OCI-M1 (cell line): ENCODE measurements at regions not wholly inside any gene's neighbourhood (a gene's known extent, or its start where the extent isn't known, plus 50 kb on each side); places are given as distances from the start of the nearest gene placed in this dataset.
A peak's percentile ranks its signal among the peaks of the same experiment; 100 is the strongest.
"Not testable (repeated sequence)": the region's sequence is repeated elsewhere in the genome, so short reads cannot be mapped to it uniquely, and the experiment has no call there.

Source experiments
- DNase-seq: peaks from one replicate; lab custom pipeline; 2025; lab: John Stamatoyannopoulos, UW

DNA sequence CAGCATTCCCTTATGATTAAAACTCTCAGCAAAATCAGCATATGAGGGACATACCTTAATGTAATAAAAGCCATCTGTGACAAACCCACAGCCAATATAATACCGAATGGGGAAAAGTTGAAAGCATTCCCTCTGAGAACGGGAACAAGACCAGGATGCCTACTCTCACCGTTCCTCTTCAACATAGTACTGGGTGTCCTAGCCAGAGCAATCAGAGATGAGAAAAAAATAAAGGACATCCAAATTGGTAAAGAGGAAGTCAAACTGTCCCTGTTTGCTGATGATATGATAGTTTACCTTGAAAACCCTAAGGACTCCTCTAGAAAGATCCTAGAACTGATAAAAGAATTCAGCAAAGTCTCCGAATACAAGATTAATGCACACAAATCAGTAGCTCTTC is 141.6 kb upstream of the MAN1A1 start:
- DNase-seq: not testable (repeated sequence)

DNA sequence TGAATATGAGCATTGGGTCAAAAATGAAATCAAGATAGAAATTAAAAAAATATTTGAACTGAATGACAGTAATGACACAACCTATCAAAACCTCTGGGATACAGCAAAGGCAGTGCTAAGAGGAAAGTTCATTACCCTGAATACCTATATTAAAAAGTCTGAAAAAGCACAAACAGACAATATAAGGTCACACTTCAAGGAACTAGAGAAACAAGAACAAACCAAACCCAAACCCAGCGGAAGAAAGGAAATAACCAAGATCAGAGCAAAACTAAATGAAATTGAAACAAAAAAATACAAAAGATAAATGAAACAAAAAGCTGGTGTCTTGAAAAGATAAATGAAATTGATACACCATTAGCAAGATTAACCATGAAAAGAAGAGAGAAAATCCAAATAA is 140.5 kb upstream of the MAN1A1 start:
- DNase-seq: not testable (repeated sequence)

DNA sequence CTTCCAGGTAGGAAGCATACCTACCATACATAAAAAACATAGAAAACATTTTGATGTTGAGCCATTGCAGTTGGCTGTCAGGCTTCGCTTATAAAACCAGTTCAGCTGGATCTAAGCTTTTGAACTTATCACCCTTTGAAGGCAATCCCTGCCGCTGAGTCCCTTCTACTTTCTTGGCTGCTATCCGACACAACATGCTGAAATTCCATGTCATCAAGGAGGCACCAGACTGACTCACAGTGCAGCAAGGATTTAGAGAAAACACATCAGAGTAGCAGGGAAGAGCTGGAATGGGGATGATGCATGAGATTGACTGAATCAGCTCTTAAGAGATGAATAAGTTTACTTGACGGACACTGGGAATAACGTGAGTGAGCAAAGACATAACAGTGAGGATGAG is 135.0 kb upstream of the MAN1A1 start:
- DNase-seq: no peak

DNA sequence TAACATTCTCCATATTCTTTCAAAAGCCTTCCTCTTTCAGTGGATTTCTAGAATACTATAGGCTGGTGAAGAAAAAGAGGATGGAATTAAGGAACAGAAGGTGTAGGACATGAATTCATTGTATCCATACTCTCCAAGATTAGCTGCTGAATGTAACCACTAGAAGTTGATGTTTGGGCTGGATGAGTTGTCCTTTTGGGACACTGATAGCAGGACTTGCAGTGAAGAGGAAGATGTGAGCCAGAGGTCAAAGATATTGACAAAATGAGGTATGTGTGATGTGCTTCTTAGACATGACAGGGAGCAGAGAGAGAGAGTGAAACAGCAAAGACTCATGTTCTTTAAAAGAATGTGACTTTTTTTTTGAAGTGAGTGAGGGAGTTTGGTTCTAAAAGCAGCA is 134.3 kb upstream of the MAN1A1 start:
- DNase-seq: no peak

DNA sequence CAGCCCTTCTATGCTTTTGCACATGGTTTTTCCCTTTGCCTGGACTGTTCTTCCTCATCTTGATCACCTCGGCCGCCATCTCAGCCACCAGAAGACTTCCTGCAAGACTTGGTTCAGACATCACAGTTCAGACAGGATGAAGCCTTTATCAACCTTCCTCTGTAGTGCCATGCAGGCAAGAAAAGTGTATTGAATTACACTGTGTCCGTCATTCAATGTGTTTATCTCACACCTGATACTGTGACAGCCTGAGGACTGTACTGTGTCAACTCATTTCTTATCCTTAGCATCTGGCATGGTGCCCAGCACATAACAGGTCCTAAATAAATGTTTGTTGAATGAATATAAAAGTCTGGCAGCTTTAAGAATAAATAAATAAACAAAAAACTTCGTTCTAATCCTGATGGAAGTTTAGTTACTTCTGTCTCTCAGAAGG is 133.3 kb upstream of the MAN1A1 start:
- DNase-seq: peak; percentile 16

DNA sequence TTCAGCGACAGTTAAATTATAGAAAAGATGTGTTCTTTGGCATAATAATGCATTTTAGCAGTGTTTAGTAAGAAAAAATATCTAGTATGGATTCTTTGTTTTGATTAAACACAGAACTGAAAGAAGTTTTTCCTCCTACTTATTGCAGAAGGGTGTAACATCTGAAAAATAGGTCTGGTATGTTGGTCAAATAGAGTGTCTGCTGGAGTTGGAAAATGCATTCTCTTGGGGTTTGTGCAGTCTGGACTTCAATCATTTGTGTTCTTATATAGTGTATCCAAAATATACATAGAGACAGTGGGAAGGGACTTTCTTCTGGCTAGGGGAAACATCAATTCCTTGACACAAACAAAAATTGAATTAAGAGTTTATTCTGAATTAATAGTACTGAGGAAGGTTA is 132.4 kb upstream of the MAN1A1 start:
- no peak for DNase-seq

DNA sequence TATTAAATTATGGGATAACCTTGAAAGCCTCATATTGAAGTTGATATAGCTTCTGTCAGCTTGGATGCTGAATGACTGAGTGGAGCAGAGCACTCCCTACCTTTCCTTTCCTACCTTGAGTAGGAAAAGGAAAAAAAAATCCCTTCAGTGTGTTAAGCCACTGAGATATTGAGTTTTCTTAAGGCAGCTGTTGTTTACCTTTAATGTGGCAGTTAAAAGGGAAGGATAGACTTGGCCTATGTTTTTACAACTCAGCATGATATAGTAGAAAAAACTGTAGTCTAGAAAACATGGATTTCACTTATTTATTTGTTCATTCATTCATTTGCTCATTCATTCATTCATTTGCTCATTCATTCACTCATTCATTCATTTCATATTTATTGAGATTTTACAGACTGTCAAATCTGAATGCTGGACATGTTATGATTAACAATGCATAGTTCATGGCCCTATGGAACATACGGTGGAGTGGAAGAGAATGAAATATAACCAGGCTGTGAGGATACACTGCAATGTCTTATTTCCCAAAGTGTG is 131.5 kb upstream of the MAN1A1 start:
- no peak for DNase-seq

DNA sequence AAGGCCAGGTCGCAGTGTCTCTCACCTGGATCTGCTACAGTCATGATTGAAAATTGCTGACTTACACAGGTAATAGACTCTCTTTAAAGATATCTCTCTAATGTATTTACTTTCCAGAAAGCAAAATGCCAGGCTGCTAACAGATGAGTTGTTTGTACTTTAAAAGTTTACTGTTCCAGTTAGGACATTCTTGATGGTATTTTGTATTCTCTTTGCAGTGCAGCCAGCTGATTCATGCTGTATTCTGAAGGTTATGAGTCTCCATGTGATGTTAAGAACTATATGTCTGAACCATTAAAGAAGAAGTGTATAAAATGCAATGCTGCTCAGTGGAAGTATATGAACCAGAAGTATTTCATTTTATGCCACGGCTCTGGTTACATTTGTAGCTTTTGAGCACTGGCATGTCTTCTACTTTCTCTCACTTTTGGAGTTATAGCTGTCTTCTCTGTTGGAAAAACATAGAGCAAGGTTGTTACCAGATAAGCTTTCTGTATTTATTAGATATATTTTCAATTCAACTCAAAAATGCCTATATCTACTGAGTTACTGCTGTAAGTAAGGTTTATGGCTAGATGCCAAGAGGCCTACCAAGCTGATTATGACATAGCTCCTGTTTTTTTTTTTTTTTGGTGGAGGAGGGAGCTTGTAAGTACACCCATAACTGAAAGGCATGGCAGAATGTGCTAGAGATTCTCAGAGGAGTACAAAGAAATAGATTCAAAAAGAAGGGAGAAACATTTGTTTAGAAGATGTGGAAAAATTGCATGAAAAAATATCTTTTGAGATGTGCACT is 130.5 kb upstream of the MAN1A1 start:
- peak; percentile 89 for DNase-seq

DNA sequence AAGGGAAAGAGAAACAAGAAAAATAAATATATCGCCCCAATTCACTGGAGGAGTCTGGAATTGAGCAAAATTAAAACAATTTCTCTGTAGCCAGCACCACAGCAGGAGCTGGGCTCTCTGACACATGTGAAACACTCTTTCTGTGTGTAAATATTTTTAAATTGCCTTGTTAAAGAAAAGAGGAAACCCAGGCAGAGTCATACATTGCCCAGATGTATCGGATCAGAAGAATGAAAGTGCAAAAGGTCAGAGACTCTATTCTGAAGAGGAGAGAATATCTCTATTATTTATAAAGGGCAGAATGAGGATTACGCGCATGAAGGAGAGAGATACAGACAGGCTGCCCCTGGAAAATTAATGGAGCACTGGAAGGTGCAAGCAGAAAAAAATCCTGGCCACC is 127.0 kb upstream of the MAN1A1 start:
- DNase-seq: no peak

DNA sequence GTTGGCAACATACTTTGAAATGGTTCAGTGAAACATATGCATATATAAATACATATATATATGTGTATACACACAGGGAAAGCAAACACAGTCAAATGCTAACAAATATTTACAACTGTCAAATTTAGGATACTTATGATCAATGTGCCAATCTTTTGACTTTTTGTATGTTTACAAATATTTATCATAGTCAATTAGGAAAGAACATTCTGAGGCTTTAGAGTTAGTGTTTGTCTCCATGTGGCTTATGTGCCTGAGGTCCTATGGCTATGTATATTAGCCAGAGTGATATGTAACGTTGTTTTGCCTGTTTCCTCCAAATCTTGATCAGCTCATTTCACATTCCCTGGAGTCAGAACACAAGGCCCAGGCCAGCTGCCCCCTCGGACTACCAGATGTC is 126.5 kb upstream of the MAN1A1 start:
- no peak for DNase-seq

DNA sequence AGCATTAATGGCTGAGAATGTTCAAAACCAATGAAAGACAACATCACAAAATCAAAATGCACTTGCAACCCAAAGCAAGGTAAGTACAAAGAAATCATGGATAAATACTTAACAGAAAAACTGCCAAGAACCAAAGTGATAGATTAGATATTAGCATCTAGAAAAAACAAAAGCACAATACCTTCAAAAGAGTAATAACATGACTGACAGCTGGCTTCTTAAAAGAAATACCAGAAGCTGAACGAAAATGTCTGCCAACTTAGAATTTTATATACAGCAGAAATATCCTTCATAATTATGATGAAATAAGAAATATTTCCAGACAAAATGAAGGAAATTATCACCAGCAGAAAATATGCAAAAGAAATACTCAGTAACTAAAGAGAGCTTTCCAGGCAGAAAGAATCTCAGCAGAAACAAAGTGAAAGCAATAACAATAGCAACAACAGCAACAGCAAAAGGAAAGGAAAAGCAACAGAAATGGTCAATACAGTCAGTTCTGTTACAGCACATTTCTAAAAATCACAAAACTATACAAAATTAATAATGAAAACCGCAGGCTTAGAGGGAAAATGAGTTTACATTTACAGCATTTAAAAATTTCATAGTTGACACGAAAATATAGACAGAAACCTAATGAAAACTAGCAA is 121.5 kb upstream of the MAN1A1 start:
- peak; percentile 54 for DNase-seq

DNA sequence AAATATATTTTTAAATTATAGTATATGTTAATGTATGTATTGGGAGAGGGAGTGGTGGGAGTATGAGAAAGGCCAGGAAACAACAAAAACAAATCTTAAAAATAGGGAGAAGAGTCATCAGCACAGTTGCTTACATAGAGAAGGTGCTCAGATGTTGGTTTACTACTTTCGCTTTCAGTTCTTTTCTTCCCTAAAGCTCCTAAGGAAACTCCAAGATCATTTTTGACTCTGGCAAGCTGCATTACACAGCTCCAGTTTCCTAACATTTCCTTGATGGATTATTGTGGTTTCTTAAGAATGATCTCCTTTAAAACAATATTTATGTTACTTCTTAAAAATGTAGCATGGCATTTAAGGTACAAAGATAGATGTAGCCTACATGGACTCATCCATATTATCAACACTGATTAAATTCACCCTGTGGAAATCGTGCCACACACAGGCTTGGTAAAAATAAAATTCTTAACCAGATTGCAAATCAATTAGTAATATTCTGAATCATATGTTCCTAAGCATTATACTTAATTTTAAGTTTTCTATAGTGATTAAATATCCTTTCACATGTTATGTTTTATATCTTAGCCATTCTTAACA is 118.0 kb upstream of the MAN1A1 start:
- DNase-seq: peak; percentile 85

DNA sequence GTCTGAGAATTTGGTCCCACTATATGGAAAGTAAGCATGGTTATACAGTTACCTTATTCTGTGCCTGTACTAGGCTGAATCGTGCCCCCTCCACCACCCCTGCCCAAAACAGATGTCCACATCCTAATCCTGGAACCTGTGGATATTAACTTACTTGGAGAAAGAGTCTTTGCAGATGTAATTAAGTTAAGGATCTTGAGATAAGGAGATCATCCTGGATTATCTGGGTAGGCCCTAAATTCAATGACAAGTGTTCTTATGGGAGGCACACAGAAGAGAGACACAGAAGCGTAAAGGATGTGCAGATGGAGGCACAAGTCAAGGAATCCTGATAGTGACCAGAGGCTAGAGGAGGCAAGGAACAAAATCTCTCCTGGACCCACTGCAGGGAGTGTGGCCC is 116.7 kb upstream of the MAN1A1 start:
- no peak for DNase-seq

DNA sequence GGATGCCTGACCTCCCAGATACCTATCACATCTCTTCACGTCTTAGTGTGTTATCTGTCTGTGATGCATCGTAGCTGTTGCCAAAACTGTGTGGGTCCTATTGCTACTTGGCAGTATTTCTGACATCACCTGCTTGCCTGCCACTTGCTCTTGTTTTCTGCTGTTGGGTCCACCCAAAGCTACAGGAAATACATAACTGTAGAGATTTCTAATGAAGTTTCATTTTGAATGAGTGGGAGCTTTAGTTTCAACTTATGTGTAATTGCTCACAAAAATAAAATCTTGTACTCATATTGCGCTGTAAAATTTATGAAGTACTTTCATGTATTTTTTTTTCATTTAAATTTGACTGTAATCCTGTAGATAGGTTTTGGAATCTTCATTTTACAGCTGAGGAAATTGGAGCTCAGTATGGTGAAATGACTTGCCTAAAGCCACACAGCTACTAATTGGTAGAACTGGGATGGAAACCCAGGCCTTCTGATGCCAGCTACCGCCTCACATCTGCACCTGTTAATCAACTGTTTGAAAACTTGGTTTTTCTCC is 113.6 kb upstream of the MAN1A1 start:
- no peak for DNase-seq

DNA sequence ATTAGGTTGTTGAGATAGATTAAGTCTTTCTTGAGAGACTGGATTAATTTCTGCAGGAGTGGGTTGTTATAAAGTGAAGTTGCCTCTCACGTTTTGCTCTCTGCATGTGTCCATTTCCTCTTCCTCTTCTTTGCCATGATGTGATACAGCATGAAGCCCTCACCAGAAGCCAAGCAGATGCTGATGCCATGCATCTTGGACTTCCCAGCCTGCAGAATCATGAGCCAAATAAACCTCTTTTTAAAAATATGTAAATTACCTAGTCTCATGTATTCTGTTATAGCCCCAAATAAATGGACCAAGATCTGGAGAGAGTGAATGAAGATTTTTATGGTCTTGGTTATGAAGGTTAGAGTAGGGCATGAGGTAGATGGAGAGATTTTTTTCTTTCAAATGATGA is 111.6 kb upstream of the MAN1A1 start:
- no peak for DNase-seq

DNA sequence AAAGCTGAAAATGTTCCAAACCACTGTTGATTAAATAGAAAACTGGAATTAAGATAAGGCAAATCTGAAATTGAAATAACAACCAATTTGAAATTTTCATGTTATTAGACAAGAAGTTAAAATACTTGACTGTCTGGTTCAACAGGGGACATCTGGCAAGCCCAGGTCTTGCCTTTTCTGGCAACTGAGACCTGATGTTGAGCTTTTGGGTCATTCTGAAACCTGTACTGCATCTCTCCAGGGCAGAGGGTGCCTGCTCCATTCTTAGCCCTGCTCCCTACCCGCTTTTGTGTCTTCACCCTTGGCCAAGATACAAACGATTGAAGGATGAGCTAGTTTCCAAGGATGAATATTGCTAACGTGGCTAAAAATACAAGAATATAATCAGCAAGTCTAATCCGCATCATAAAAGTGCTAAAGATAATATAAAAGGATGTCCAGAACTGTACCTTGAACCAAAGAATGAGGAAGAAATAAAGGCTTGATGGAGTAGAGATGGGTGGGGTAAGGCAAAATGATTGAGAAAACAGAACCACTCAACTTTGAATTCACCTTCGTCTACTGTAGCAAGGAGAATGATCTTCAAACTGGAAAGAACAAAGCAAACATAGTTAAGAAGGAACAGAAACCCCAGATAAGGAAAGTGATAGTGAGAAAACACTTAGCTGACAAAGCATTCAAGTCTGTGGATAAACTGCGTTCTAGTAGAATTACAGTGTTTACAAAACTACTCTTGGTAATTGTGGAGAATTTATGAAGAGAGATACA is 109.8 kb upstream of the MAN1A1 start:
- no peak for DNase-seq

DNA sequence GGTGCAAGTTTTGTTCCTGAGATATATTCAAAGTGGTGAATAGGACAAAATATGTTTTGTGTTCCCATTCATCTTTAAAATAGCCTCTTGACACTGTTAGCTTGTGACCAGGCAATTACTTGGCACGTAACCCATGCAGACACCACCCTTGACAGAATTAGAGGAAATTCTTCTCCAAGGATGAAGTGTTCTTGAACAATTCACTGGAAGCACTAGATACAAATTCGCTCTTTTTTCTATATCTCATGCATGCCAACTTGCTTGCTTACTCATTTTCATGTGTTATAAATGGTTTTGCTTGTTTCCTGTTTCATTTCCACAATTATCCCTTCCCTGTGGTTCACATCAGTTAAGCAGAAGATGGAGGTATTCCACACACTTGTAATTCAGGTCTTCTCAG is 105.2 kb upstream of the MAN1A1 start:
- DNase-seq: no peak

DNA sequence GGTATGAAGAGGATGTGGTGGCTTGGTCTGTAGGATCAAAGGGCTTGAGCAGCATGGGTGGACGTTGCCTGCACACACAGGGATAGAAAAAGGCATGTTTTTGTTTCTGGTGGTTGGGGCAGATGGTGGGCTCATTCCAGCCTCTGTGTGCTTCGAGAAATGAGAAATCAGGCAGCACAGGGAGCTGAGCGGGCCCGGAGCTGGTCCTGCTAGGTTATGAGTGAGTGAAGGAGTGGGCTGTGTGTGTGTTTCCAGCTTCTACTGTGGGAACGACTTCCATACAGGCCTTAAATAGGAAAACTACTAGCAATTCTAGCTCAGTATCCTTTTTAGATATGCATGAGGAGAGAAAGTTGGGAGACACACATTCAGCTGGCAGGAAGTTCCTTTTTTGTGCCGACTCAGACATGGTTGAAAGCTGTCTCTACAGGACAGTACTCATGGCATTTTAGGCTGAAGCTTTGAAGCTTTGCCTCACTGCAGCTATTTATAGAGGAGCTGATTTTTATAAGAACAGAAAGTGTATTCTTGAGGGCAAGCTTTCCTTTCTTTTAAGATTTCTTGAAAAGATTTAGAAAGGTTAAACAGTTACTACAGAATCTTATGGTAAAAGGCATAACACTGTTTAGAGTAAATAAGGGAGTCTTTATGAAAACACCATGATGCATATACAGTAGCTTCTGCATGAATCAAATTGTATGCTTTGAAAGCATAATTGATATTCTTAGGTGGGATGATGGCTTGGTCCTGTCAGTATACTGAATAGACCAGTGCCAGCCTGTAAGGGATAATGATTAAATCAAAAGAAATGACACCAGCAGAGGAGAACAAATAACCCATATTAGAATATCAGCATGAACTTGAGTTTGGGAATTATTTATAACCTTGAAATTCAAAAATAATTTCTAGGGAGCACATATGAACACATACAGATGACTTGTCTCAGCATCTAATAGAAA is 104.0 kb upstream of the MAN1A1 start:
- no peak for DNase-seq

DNA sequence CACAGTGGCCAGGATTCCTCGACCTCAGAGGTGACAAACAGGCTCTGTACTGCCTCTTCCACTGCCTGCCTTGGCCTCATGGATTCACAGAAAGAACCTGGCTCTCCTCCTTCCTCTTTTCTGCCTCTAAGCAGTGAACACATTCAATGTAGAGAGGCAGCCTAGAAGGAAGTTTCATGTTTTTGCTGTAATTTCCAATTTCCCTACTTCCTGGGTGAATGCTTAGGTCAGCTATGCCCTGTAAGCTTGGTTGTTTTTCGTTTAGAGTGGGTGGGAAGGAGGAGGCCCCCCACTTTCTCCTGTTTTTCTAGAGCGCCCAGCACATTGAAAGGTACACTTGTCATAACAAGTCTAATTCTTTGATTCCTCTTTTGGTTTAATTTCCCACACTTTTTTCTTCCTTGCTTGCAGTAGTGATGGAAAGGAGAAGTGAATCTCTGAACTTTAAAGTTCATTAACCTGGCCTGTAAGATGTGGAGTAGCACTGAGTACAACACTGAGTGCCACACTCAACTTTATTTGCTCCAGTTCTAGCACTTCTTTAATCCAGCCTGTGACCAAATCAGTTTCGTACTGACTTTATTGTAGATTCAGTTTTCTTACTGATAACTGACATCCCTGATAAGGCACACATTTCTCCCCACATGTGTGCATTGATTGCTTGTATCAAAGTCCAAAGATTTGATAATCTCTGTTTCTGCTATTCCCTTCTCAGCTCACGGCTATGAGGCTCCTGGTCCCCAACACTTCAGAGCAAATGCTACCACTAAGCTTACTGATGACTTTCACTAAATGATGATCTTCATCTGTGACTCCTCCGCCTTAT is 100.0 kb upstream of the MAN1A1 start:
- peak; percentile 71 for DNase-seq

DNA sequence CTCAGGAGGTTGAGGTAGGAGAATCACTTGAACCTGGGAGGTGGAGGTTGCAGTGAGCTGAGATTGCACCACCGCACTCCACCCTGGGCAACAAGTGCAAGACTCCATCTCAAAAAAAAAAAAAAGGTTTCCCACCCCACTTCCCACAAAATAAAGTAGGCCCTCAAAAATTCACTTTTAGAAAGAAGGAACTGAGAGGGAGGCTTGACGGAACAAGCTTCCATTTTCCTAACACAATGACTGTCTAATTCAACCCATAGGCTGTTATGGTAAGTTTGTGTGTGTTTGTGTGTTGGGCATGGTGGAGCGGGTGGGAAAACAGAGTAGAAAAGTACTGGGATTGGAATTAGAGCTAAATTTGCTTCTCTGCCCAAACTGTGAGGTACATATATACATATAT is 98.4 kb upstream of the MAN1A1 start:
- DNase-seq: no peak
